Neural progenitor cell (in vitro differentiated cells): ENCODE measurements at regions not wholly inside any gene's neighbourhood (a gene's known extent, or its start where the extent isn't known, plus 50 kb on each side); places are given as distances from the start of the nearest gene placed in this dataset.

Experiments used
- CTCF ChIP-seq: fragments of 200-600 bp; sonication (generic); IDR thresholded peaks from 2 replicates; pipeline ENCODE4 v1.5.1; 2017; ENCODE audit warnings: antibody characterized with exemption, mild to moderate bottlenecking
- EZH2 ChIP-seq: fragments of 200-600 bp; sonication (generic); IDR thresholded peaks from 2 replicates; pipeline ENCODE4 v1.6.1; 2017; ENCODE audit warnings: antibody characterized with exemption, mild to moderate bottlenecking, moderate library complexity
- EZH2phosphoT487 ChIP-seq: fragments of 200-600 bp; sonication (generic); IDR thresholded peaks from 2 replicates; pipeline ENCODE4 v1.6.1; 2017; ENCODE audit warnings: antibody characterized with exemption

GRCh38 chr13:109285586-109285985 lies 500.8 kb downstream of the IRS2 start:
- TF ChIP-seq CTCF (no peak), EZH2 (no peak), EZH2phosphoT487 (no peak)
